ENCODE measurements at regions not wholly inside any gene's neighbourhood (a gene's known extent, or its start where the extent isn't known, plus 50 kb on each side); places are given as distances from the start of the nearest gene placed in this dataset.

GRCh38 chr6:80673367-80673766 lies 566.9 kb downstream of the BCKDHB start:
- in situ Hi-C loops (cut with MboI; ENCODE audit: low pct_ligation_motif_present in 1 of 4, low pct_unique_long_range_greater_than_20kb in 1 of 4, low sequenced_read_pairs in 3 of 4) (no loop called here), intact Hi-C loops (cut with DNase I; ENCODE audit: low total_unique reads) (no loop called here)
- no peaks in the 10 kb centered on the region for H3K36me3 ChIP-seq
- TF ChIP-seq CTCF (IDR thresholded peaks at IDR 0.05), result no peak
- TF ChIP-seq POLR2A (IDR thresholded peaks at IDR 0.05), result no peak
- TF ChIP-seq POLR2AphosphoS5 (IDR thresholded peaks at IDR 0.05), result no peak
- TF ChIP-seq EP300 (IDR thresholded peaks at IDR 0.05; ENCODE audit: low read depth), result no peak
- H3K9me3 ChIP-seq, result no peaks in the 10 kb centered on the region
- no peaks in the 10 kb centered on the region for H3K27me3 ChIP-seq
- no peak overlapping the region for H3K27ac ChIP-seq
- no peak overlapping the region for H3K4me3 ChIP-seq
- no peaks in the 10 kb centered on the region for H3K4me1 ChIP-seq
- DNase-seq, result no peak

GRCh38 chr6:80667006-80667405 lies 560.5 kb downstream of the BCKDHB start:
- Histone ChIP-seq H3K27me3 (no peaks in the 10 kb centered on the region), H3K36me3 (no peaks in the 10 kb centered on the region), H3K4me1 (no peaks in the 10 kb centered on the region), H3K9me3 (no peaks in the 10 kb centered on the region), H3K27ac (no peak overlapping the region), H3K4me3 (no peak overlapping the region)
- in situ Hi-C loops (cut with MboI; ENCODE audit: low pct_ligation_motif_present in 1 of 4, low pct_unique_long_range_greater_than_20kb in 1 of 4, low sequenced_read_pairs in 3 of 4) (no loop called here), intact Hi-C loops (cut with DNase I; ENCODE audit: low total_unique reads) (no loop called here)
- DNase-seq, result no peak
- TF ChIP-seq POLR2AphosphoS5 (IDR thresholded peaks at IDR 0.05), result no peak
- no peak for TF ChIP-seq EP300 (IDR thresholded peaks at IDR 0.05; ENCODE audit: low read depth)
- no peak for TF ChIP-seq POLR2A (IDR thresholded peaks at IDR 0.05)
- TF ChIP-seq CTCF (IDR thresholded peaks at IDR 0.05), result no peak

- H3K4me3 ChIP-seq, result no peak overlapping the region
- no peak for DNase-seq
- TF ChIP-seq POLR2A (IDR thresholded peaks at IDR 0.05), result no peak
- no peak for TF ChIP-seq POLR2AphosphoS5 (IDR thresholded peaks at IDR 0.05)
- no peak for TF ChIP-seq CTCF (IDR thresholded peaks at IDR 0.05)
- TF ChIP-seq EP300 (IDR thresholded peaks at IDR 0.05; ENCODE audit: low read depth), result no peak
- WGBS, 2 donors (ENCODE audit: low coverage in 1 of 2), result 82 to 91% methylated on average over 8 to 19 of the region's 19 CpGs
- H3K27ac ChIP-seq, result no peak overlapping the region
- H3K27me3 ChIP-seq, result no peaks in the 10 kb centered on the region
- H3K36me3 ChIP-seq, result no peaks in the 10 kb centered on the region
- in situ Hi-C loops (cut with MboI; ENCODE audit: low pct_ligation_motif_present in 1 of 4, low pct_unique_long_range_greater_than_20kb in 1 of 4, low sequenced_read_pairs in 3 of 4), result no loop called here
- intact Hi-C loops (cut with DNase I; ENCODE audit: low total_unique reads), result no loop called here
- H3K9me3 ChIP-seq, result no peaks in the 10 kb centered on the region
- no peaks in the 10 kb centered on the region for H3K4me1 ChIP-seq
Measured at GRCh38 chr6:80658926-80659325, 552.5 kb downstream of the BCKDHB start.

- Histone ChIP-seq H3K4me3 (no peak overlapping the region), H3K27me3 (no peaks in the 10 kb centered on the region), H3K9me3 (no peaks in the 10 kb centered on the region), H3K27ac (no peak overlapping the region), H3K36me3 (no peaks in the 10 kb centered on the region), H3K4me1 (no peaks in the 10 kb centered on the region)
- WGBS, 2 donors (ENCODE audit: low coverage in 1 of 2), result 58 to 78% methylated on average over 3 to 4 of the region's 4 CpGs
- intact Hi-C loops (cut with DNase I; ENCODE audit: low total_unique reads) (no loop called here), in situ Hi-C loops (cut with MboI; ENCODE audit: low pct_ligation_motif_present in 1 of 4, low pct_unique_long_range_greater_than_20kb in 1 of 4, low sequenced_read_pairs in 3 of 4) (no loop called here)
- no peak for DNase-seq
- TF ChIP-seq POLR2A (IDR thresholded peaks at IDR 0.05), result no peak
- TF ChIP-seq EP300 (IDR thresholded peaks at IDR 0.05; ENCODE audit: low read depth), result no peak
- no peak for TF ChIP-seq POLR2AphosphoS5 (IDR thresholded peaks at IDR 0.05)
- no peak for TF ChIP-seq CTCF (IDR thresholded peaks at IDR 0.05)
Measured at GRCh38 chr6:80647156-80647555, 540.7 kb downstream of the BCKDHB start.

Measured in transverse colon (tissue), 4 donors.